Peyer's patch (tissue), 4 donors: ENCODE measurements at regions not wholly inside any gene's neighbourhood (a gene's known extent, or its start where the extent isn't known, plus 50 kb on each side); places are given as distances from the start of the nearest gene placed in this dataset.

Source experiments
- CTCF ChIP-seq, 6 experiments: fragments of 450-650 bp in 4 of 6; fragments of 200-600 bp in 2 of 6; sonication (generic) in 1 of 6; IDR thresholded peaks; one replicate each; pipeline ENCODE4 v1.5.1; 2017 to 2019; ENCODE audit warnings: antibody characterized with exemption in 6 of 6, mild to moderate bottlenecking in 3 of 6, moderate library complexity in 1 of 6
- POLR2A ChIP-seq, 2 donors: fragments of 450-650 bp; IDR thresholded peaks; one replicate each; pipeline ENCODE4 v1.5.1; 2017; ENCODE audit warnings: antibody characterized with exemption in 2 of 2, mild to moderate bottlenecking in 2 of 2, moderate library complexity in 2 of 2

- TF ChIP-seq CTCF (IDR thresholded peaks at IDR 0.05): no peak
- no peak for TF ChIP-seq POLR2A (IDR thresholded peaks at IDR 0.05)
These were observed 106.0 kb downstream of the NKX6-1 start for GRCh38 chr4:84392951-84393590.
